Suprapubic skin (tissue), 4 donors: ENCODE measurements at regions not wholly inside any gene's neighbourhood (a gene's known extent, or its start where the extent isn't known, plus 50 kb on each side); places are given as distances from the start of the nearest gene placed in this dataset.

ENCODE experiments used
- DNase-seq, 2 donors: peaks; one replicate each; pipeline ENCODE4 v3.0.0-alpha.2; 2019; ENCODE audit warnings: low spot score in 2 of 2
- H3K27ac ChIP-seq: fragments of 200-600 bp; sonication (generic); one replicate; pipeline ENCODE4 v1.5.1; 2019
- H3K27me3 ChIP-seq: fragments of 200-600 bp; sonication (generic); one replicate; pipeline ENCODE4 v1.5.1; 2019
- H3K36me3 ChIP-seq: fragments of 200-600 bp; sonication (generic); one replicate; pipeline ENCODE4 v1.5.1; 2019
- H3K4me1 ChIP-seq: fragments of 200-600 bp; sonication (generic); one replicate; pipeline ENCODE4 v1.5.1; 2019
- H3K4me3 ChIP-seq: fragments of 200-600 bp; sonication (generic); one replicate; pipeline ENCODE4 v1.5.1; 2019; ENCODE audit warnings: mild to moderate bottlenecking
- H3K9me3 ChIP-seq: fragments of 200-600 bp; sonication (generic); one replicate; pipeline ENCODE4 v1.5.1; 2019
- EP300 ChIP-seq: sonication (generic); formaldehyde crosslinking; IDR thresholded peaks from one replicate; pipeline ENCODE4 v1.6.1; 2017; ENCODE audit warnings: antibody characterized with exemption
- POLR2A ChIP-seq, 2 donors: fragments of 450-650 bp; IDR thresholded peaks; one replicate each; pipeline ENCODE4 v1.6.1; 2017; ENCODE audit warnings: antibody characterized with exemption in 2 of 2, mild to moderate bottlenecking in 2 of 2, moderate library complexity in 2 of 2
- POLR2AphosphoS5 ChIP-seq, 3 donors: sonication (generic); formaldehyde crosslinking; IDR thresholded peaks; one replicate each; pipeline ENCODE4 v1.6.1; 2017; ENCODE audit warnings: antibody characterized with exemption in 3 of 3
- WGBS: methylation state at CpG from one replicate; pipeline ENCODE4 v1.1.5; 2018; 5-methylcytosine and 5-hydroxymethylcytosine counted together
- TF ChIP-seq, protein P1 (sequence below), 2 donors: fragments of 200-600 bp in 1 of 2; fragments of 450-650 bp in 1 of 2; sonication (generic) in 1 of 2; IDR thresholded peaks; one replicate each; pipeline ENCODE4 v1.5.1; 2016 to 2019; ENCODE audit warnings: antibody characterized with exemption in 2 of 2, mild to moderate bottlenecking in 1 of 2, moderate library complexity in 1 of 2

DNA sequence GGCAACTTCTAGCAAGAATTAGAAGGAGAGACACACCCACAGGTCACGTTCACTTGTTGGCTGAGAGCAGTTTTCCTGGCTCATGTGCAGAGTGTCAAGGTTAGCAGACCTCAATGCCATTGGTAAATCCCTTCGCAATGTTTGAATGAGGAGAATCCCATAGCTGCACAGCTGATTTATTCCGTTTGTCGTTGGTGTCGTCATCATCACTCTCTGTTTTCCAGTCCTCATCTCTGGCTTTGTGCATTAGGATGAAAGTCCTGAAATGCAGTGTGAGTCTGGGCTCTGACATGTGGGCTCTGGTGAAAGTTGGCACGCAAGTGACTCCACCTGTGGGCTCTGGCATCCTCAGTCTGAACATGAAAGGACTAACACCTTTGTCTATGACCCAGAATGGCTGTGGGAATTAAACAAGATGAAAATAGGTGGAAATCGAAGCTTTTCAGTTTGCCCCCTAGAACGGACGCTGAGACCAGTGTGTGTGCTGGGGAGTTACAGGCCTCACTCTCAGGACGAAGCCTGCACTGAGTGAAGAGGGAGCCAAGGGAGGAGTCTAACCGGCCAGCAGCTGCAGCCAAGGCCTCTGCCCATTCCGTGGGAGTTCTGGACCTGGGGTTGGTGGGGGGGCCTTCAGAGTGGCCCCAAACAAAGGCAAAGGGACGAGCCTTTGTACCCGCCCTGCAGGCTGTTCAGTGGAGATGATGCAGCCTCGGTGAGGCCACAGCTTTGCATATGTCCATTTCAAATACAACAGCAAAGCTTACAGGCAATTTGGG is 74.8 kb upstream of the ZNF516 start:
- peaks cover 17% of the 10 kb centered on the region for H3K4me1 ChIP-seq
- WGBS: 85% methylated on average over 14 of the region's 15 CpGs
- TF ChIP-seq, protein P1, sequence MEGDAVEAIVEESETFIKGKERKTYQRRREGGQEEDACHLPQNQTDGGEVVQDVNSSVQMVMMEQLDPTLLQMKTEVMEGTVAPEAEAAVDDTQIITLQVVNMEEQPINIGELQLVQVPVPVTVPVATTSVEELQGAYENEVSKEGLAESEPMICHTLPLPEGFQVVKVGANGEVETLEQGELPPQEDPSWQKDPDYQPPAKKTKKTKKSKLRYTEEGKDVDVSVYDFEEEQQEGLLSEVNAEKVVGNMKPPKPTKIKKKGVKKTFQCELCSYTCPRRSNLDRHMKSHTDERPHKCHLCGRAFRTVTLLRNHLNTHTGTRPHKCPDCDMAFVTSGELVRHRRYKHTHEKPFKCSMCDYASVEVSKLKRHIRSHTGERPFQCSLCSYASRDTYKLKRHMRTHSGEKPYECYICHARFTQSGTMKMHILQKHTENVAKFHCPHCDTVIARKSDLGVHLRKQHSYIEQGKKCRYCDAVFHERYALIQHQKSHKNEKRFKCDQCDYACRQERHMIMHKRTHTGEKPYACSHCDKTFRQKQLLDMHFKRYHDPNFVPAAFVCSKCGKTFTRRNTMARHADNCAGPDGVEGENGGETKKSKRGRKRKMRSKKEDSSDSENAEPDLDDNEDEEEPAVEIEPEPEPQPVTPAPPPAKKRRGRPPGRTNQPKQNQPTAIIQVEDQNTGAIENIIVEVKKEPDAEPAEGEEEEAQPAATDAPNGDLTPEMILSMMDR (IDR thresholded peaks at IDR 0.05): no peak
- no peak for TF ChIP-seq POLR2A (IDR thresholded peaks at IDR 0.05)

DNA sequence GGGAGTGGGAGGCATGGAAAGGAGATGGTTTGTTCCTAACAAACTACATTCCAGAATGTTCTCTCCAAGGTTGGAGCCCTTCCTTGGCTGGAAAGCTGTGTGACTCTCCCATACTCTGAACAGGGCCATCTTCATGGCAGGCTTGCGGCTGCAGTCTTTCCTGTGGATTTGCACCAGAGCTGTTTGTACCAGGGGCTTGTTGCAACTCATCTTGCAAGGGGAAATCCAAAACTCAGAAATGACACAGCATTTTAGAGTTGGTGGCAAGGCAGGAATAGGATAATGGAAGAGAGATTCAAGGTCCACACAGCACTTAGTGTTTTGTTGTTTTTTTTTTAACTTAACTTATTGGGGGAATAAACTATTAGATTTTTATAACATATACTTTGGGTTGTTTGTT is 73.7 kb upstream of the ZNF516 start:
- no peak overlapping the region for H3K4me3 ChIP-seq
- peaks cover 24% of the 10 kb centered on the region for H3K4me1 ChIP-seq
- no peak overlapping the region for H3K27ac ChIP-seq
- H3K36me3 ChIP-seq: no peaks in the 10 kb centered on the region
- WGBS: 59% methylated on average over 1 of the region's 1 CpG
- no peak for DNase-seq
- TF ChIP-seq, protein P1 (IDR thresholded peaks at IDR 0.05): no peak
- H3K9me3 ChIP-seq: no peaks in the 10 kb centered on the region
- no peaks in the 10 kb centered on the region for H3K27me3 ChIP-seq

More for the DNA sequence above, 74.8 kb upstream of the ZNF516 start:
- Histone ChIP-seq H3K36me3 (no peaks in the 10 kb centered on the region), H3K27ac (no peak overlapping the region), H3K9me3 (no peaks in the 10 kb centered on the region), H3K27me3 (no peaks in the 10 kb centered on the region), H3K4me3 (no peak overlapping the region)
- no peak for DNase-seq

DNA sequence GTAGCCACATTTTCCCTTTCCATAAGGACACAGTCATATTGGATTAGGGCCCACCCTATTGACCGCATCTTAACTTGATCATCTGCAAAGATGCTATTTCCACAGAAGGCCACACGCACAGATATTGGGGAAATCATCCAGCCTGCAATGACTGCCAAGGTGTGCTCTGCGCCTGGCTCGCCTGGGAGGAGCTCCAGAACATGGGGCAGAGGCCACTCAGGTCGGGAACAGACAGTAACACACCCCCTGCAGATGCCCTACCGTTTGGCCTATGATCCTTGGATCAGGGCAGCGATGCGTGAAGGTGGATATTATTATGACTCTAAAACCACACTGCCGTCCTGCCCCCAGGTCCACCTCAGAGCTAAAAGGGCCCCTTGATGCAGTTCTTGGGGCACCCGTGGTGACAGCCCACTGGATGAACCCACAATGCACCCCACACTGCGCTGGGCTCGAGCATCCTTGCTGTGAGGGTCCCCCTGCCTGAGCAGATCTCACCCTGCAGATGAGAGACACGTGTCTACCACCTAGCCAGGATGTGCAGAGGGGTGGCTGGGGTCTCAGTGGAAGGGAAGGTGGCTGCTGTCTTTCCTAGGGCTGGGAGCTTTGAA is 72.9 kb upstream of the ZNF516 start:
- Histone ChIP-seq H3K27ac (no peak overlapping the region), H3K4me1 (peaks cover 24% of the 10 kb centered on the region), H3K4me3 (no peak overlapping the region), H3K36me3 (no peaks in the 10 kb centered on the region), H3K27me3 (no peaks in the 10 kb centered on the region), H3K9me3 (no peaks in the 10 kb centered on the region)
- WGBS: 90% methylated on average over 9 of the region's 13 CpGs
- TF ChIP-seq POLR2A (IDR thresholded peaks at IDR 0.05) (no peak), EP300 (no peak), POLR2AphosphoS5 (IDR thresholded peaks at IDR 0.05) (no peak)
- TF ChIP-seq, protein P1 (IDR thresholded peaks at IDR 0.05): no peak
- DNase-seq: no peak

DNA sequence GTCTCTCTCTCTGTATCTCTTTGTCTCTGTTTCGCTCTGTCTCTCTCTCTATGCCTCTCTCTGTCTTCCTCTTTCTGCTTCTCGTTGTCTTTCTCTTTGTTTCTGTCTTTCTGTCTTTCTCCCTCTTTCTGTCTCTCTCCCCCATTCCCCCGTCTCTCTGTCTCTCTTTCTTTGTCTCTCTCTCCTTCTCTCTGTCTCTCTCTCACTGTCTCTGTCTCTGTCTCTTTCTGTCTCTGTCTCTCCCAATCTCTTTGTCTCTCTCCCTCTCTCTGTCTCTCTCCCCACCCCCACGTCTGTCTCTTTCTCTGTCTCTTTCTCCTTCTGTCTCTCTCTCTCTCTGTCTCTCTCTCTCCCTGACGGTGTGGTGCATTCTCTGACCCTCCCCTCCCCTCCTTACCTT is 71.9 kb upstream of the ZNF516 start:
- WGBS: 87% methylated on average over 5 of the region's 5 CpGs
- Histone ChIP-seq H3K4me1 (peaks cover 24% of the 10 kb centered on the region), H3K27ac (no peak overlapping the region)

More for the DNA sequence above, 71.9 kb upstream of the ZNF516 start:
- DNase-seq: no peak
- no peaks in the 10 kb centered on the region for H3K9me3 ChIP-seq
- no peaks in the 10 kb centered on the region for H3K27me3 ChIP-seq
- H3K4me3 ChIP-seq: no peak overlapping the region
- H3K36me3 ChIP-seq: no peaks in the 10 kb centered on the region
- TF ChIP-seq POLR2AphosphoS5 (IDR thresholded peaks at IDR 0.05) (no peak), EP300 (no peak), POLR2A (IDR thresholded peaks at IDR 0.05) (no peak)
- TF ChIP-seq, protein P1 (IDR thresholded peaks at IDR 0.05): no peak
